ENCODE measurements at regions not wholly inside any gene's neighbourhood (a gene's known extent, or its start where the extent isn't known, plus 50 kb on each side); places are given as distances from the start of the nearest gene placed in this dataset.

DNA sequence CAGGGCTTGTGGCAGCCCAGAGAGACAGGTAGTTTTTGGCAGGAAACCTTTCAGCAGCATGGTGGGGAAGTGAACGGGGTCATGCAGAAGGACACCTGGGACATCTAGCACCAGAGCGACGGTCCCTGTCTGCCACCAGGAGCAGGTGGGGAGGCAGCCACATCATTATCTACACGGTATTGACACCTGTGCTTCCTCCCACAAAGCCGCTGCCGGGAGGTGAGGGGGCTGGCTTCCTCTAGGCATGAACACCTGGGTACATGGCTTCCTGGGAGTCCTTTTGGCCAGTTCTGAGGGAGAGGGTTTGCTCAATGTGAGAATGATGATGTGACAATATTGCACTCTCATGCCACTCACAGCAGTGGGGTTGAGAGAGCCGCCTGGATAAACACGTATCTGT lies 275.2 kb downstream of the ACTR3B start:
- no peak for TF ChIP-seq POLR2A (IDR thresholded peaks at IDR 0.05)
- TF ChIP-seq, protein P1, sequence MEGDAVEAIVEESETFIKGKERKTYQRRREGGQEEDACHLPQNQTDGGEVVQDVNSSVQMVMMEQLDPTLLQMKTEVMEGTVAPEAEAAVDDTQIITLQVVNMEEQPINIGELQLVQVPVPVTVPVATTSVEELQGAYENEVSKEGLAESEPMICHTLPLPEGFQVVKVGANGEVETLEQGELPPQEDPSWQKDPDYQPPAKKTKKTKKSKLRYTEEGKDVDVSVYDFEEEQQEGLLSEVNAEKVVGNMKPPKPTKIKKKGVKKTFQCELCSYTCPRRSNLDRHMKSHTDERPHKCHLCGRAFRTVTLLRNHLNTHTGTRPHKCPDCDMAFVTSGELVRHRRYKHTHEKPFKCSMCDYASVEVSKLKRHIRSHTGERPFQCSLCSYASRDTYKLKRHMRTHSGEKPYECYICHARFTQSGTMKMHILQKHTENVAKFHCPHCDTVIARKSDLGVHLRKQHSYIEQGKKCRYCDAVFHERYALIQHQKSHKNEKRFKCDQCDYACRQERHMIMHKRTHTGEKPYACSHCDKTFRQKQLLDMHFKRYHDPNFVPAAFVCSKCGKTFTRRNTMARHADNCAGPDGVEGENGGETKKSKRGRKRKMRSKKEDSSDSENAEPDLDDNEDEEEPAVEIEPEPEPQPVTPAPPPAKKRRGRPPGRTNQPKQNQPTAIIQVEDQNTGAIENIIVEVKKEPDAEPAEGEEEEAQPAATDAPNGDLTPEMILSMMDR (IDR thresholded peaks at IDR 0.05) = no peak
